H9 (cell line): ENCODE measurements at regions not wholly inside any gene's neighbourhood (a gene's known extent, or its start where the extent isn't known, plus 50 kb on each side); places are given as distances from the start of the nearest gene placed in this dataset.
A peak's percentile ranks its signal among the peaks of the same experiment; 100 is the strongest.

Experiments used
- DNase-seq: peaks from one replicate; pipeline ENCODE4 v3.0.0-alpha.2; 2017
- H2AFZ ChIP-seq: one replicate; pipeline ENCODE4 v1.6.1; 2013; ENCODE audit warnings: mild to moderate bottlenecking, low read length, control low read depth, moderate library complexity
- H2AK5ac ChIP-seq: 2 replicates; pipeline ENCODE4 v1.6.1; 2013; ENCODE audit warnings: low read length, control low read depth, mixed read lengths; ENCODE audit not compliant: insufficient read length
- H2BK120ac ChIP-seq: one replicate; pipeline ENCODE4 v1.6.1; 2013; ENCODE audit warnings: low read depth, mild to moderate bottlenecking, low read length, control low read depth, inconsistent platforms; ENCODE audit not compliant: poor library complexity, severe bottlenecking
- H2BK12ac ChIP-seq: 2 replicates; pipeline ENCODE4 v1.6.1; 2013; ENCODE audit warnings: low read length, control low read depth, mixed read lengths, low read depth; ENCODE audit not compliant: insufficient read length
- H2BK15ac ChIP-seq: 2 replicates; pipeline ENCODE4 v1.6.1; 2013; ENCODE audit warnings: low read depth, low read length, control low read depth
- H2BK20ac ChIP-seq: one replicate; pipeline ENCODE4 v1.6.1; 2013; ENCODE audit warnings: low read depth, mild to moderate bottlenecking, low read length, control low read depth, inconsistent platforms; ENCODE audit not compliant: poor library complexity, severe bottlenecking
- H2BK5ac ChIP-seq: 2 replicates; pipeline ENCODE4 v1.6.1; 2013; ENCODE audit warnings: low read length, control low read depth, mixed read lengths; ENCODE audit not compliant: insufficient read length
- H3K14ac ChIP-seq: 2 replicates; pipeline ENCODE4 v1.6.1; 2013; ENCODE audit warnings: low read length, control low read depth; ENCODE audit not compliant: insufficient read depth
- H3K18ac ChIP-seq: 2 replicates; pipeline ENCODE4 v1.6.1; 2013; ENCODE audit warnings: low read depth, mild to moderate bottlenecking, mixed read lengths, low read length, control low read depth; ENCODE audit not compliant: insufficient read length
- H3K23ac ChIP-seq: 2 replicates; pipeline ENCODE4 v1.6.1; 2013; ENCODE audit warnings: low read length, control low read depth, mixed read lengths, low read depth; ENCODE audit not compliant: insufficient read length
- H3K23me2 ChIP-seq: 2 replicates; pipeline ENCODE4 v1.6.1; 2013; ENCODE audit warnings: low read depth, mild to moderate bottlenecking, mixed read lengths, low read length, control low read depth; ENCODE audit not compliant: insufficient read length, poor library complexity, severe bottlenecking
- H3K27ac ChIP-seq: 2 replicates; pipeline ENCODE4 v1.5.1; 2013; ENCODE audit warnings: low read length, control low read depth, mixed read lengths, low read depth; ENCODE audit not compliant: insufficient read length
- H3K27me3 ChIP-seq: 2 replicates; pipeline ENCODE4 v1.6.1; 2013; ENCODE audit warnings: low read length, control low read depth, inconsistent platforms; ENCODE audit not compliant: insufficient read depth
- H3K4ac ChIP-seq: 2 replicates; pipeline ENCODE4 v1.6.1; 2013; ENCODE audit warnings: low read depth, mild to moderate bottlenecking, control low read depth, inconsistent platforms, low read length, moderate library complexity
- H3K4me1 ChIP-seq: 2 replicates; pipeline ENCODE4 v1.6.1; 2013; ENCODE audit warnings: low read length, control low read depth, inconsistent platforms; ENCODE audit not compliant: insufficient read depth
- H3K4me2 ChIP-seq: 2 replicates; pipeline ENCODE4 v1.6.1; 2013; ENCODE audit warnings: low read length, control low read depth, mixed read lengths; ENCODE audit not compliant: insufficient read length, insufficient read depth
- H3K56ac ChIP-seq: 2 replicates; pipeline ENCODE4 v1.6.1; 2013; ENCODE audit warnings: low read depth, mild to moderate bottlenecking, mixed read lengths, low read length, control low read depth; ENCODE audit not compliant: insufficient read length
- H3K79me1 ChIP-seq: 2 replicates; pipeline ENCODE4 v1.6.1; 2013; ENCODE audit warnings: low read depth, mild to moderate bottlenecking, moderate library complexity, low read length, control low read depth, inconsistent platforms; ENCODE audit not compliant: insufficient read depth, poor library complexity, severe bottlenecking
- H3K79me2 ChIP-seq: 2 replicates; pipeline ENCODE4 v1.6.1; 2013; ENCODE audit warnings: low read length, control low read depth, inconsistent platforms; ENCODE audit not compliant: insufficient read depth
- H3K9ac ChIP-seq: 2 replicates; pipeline ENCODE4 v1.6.1; 2013; ENCODE audit warnings: low read length, control low read depth, mixed read lengths; ENCODE audit not compliant: insufficient read length; ENCODE audit errors: extremely low read depth
- H3K9me3 ChIP-seq: one replicate; pipeline ENCODE4 v1.6.1; 2013; ENCODE audit warnings: low read depth, low read length, inconsistent platforms; ENCODE audit not compliant: control insufficient read depth
- H3T11ph ChIP-seq: one replicate; pipeline ENCODE4 v1.6.1; 2013; ENCODE audit warnings: mild to moderate bottlenecking, low read length, control low read depth, inconsistent platforms
- H4K20me1 ChIP-seq: one replicate; pipeline ENCODE4 v1.6.1; 2013; ENCODE audit not compliant: control insufficient read depth, insufficient read length, insufficient read depth
- H4K5ac ChIP-seq: 2 replicates; pipeline ENCODE4 v1.6.1; 2013; ENCODE audit warnings: low read depth, mild to moderate bottlenecking, mixed read lengths, low read length, control low read depth; ENCODE audit not compliant: insufficient read length
- H4K8ac ChIP-seq: replicated peaks from 2 replicates; pipeline ENCODE4 v1.6.1; 2013; ENCODE audit warnings: low read length, control low read depth, mixed read lengths, low read depth; ENCODE audit not compliant: insufficient read length
- H4K91ac ChIP-seq: 2 replicates; pipeline ENCODE4 v1.6.1; 2013; ENCODE audit warnings: low read depth, mild to moderate bottlenecking, moderate library complexity, mixed read lengths, low read length, control low read depth; ENCODE audit not compliant: insufficient read length
- H3K27ac Mint-ChIP-seq, 3 experiments: 2 replicates in 2 of 3; 3 replicates in 1 of 3; pipeline ENCODE4 v1.8.0; 2020 to 2021; ENCODE audit warnings: mixed read lengths in 3 of 3, mild to moderate bottlenecking in 1 of 3, moderate library complexity in 1 of 3
- H3K27me3 Mint-ChIP-seq: 2 replicates; pipeline ENCODE4 v1.8.0; 2021; ENCODE audit warnings: low read depth, mild to moderate bottlenecking, moderate library complexity, mixed read lengths
- H3K36me3 Mint-ChIP-seq, 3 experiments: 2 replicates in 2 of 3; 3 replicates in 1 of 3; pipeline ENCODE4 v1.8.0; 2020 to 2021; ENCODE audit warnings: low read depth in 3 of 3, mixed read lengths in 3 of 3; ENCODE audit not compliant: insufficient read depth in 1 of 3
- H3K4me1 Mint-ChIP-seq, 2 experiments: 2 replicates each; pipeline ENCODE4 v1.8.0; 2020; ENCODE audit warnings: mixed read lengths in 2 of 2
- H3K4me3 Mint-ChIP-seq, 2 experiments: 2 replicates in 1 of 2; 3 replicates in 1 of 2; pipeline ENCODE4 v1.8.0; 2020 to 2021; ENCODE audit warnings: mild to moderate bottlenecking in 2 of 2, mixed read lengths in 2 of 2, moderate library complexity in 1 of 2
- H3K9me3 Mint-ChIP-seq, 2 experiments: 2 replicates in 1 of 2; 3 replicates in 1 of 2; pipeline ENCODE4 v1.8.0; 2020; ENCODE audit warnings: mild to moderate bottlenecking in 2 of 2, mixed read lengths in 2 of 2, moderate library complexity in 1 of 2
- WGBS: extraction: QIAGEN DNeasy Blood & Tissue Kit; methylation state at CpG from one replicate; pipeline ENCODE4 v1.1.7; 2013; ENCODE audit warnings: missing lambda C conversion rate, low lambda C conversion rate, mixed read lengths; ENCODE audit not compliant: insufficient read length; ENCODE audit errors: extremely low coverage; 5-methylcytosine and 5-hydroxymethylcytosine counted together
- TF ChIP-seq, protein P1 (sequence below): fragments of 200-600 bp; sonication (generic); conservative IDR thresholded peaks from 3 replicates; pipeline ENCODE4 v1.8.0; 2021; ENCODE audit warnings: antibody characterized with exemption, mild to moderate bottlenecking

DNA sequence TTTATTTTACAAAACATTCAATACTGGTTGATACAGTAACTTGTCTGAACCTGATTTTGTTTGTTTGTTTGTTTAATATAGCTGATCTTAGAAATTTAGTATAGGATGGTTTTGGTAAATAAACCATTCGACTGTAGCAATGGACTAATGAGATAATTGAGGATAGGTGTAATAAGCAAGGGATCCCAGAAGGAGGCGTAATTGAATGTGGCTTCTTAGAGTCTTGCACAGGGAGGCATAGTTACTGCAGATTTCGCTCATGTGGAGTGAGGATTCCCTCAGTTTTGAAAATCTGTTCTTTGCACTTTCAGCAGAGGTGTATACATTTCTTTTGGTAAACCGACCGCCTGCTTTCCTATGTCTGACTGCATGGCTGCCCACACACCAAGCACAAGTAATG lies 709.6 kb downstream of the SOCS6 start:
- Mint-ChIP-seq H3K4me3 (no peak overlapping the region), H3K36me3 (peaks cover 0 to under 1% (median 0%) of the 10 kb centered on the region in 3 experiments; a peak in 3 of 7 replicates)
- H2AFZ ChIP-seq: no peak overlapping the region

More for the DNA sequence above, 709.6 kb downstream of the SOCS6 start:
- Histone ChIP-seq H3K4me2 (no peak overlapping the region), H3K18ac (no peak overlapping the region), H3K79me1 (no peaks in the 10 kb centered on the region), H3T11ph (no peak overlapping the region), H3K14ac (no peak overlapping the region), H3K4ac (no peak overlapping the region), H4K20me1 (no peaks in the 10 kb centered on the region), H4K8ac (no peak overlapping the region), H2BK5ac (no peak overlapping the region), H2BK15ac (no peak overlapping the region), H3K9me3 (no peaks in the 10 kb centered on the region), H2AK5ac (no peak overlapping the region), H2BK120ac (no peak overlapping the region), H3K9ac (no peak overlapping the region), H3K79me2 (no peaks in the 10 kb centered on the region), H4K5ac (no peak overlapping the region), H3K23ac (no peak overlapping the region), H4K91ac (no peak overlapping the region), H3K56ac (no peak overlapping the region), H3K27me3 (no peaks in the 10 kb centered on the region), H2BK12ac (no peak overlapping the region), H2BK20ac (no peak overlapping the region), H3K23me2 (no peaks in the 10 kb centered on the region), H3K4me1 (no peaks in the 10 kb centered on the region), H3K27ac (no peak overlapping the region)
- Mint-ChIP-seq H3K27me3 (no peaks in the 10 kb centered on the region), H3K4me1 (peaks cover 4 to 7% of the 10 kb centered on the region in 2 experiments; a peak in 2 of 4 replicates), H3K27ac (no peak overlapping the region), H3K9me3 (peaks cover 3 to 4% of the 10 kb centered on the region in 2 experiments; a peak in 1 of 5 replicates)
- DNase-seq: no peak
- no CpG with 5 or more reads among the region's 5 CpGs for WGBS
- TF ChIP-seq, protein P1, sequence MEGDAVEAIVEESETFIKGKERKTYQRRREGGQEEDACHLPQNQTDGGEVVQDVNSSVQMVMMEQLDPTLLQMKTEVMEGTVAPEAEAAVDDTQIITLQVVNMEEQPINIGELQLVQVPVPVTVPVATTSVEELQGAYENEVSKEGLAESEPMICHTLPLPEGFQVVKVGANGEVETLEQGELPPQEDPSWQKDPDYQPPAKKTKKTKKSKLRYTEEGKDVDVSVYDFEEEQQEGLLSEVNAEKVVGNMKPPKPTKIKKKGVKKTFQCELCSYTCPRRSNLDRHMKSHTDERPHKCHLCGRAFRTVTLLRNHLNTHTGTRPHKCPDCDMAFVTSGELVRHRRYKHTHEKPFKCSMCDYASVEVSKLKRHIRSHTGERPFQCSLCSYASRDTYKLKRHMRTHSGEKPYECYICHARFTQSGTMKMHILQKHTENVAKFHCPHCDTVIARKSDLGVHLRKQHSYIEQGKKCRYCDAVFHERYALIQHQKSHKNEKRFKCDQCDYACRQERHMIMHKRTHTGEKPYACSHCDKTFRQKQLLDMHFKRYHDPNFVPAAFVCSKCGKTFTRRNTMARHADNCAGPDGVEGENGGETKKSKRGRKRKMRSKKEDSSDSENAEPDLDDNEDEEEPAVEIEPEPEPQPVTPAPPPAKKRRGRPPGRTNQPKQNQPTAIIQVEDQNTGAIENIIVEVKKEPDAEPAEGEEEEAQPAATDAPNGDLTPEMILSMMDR: peak; percentile 69
